Activated T-cell treated with anti-CD3 and anti-CD28 coated beads for 48 hours (primary cell): ENCODE measurements at regions not wholly inside any gene's neighbourhood (a gene's known extent, or its start where the extent isn't known, plus 50 kb on each side); places are given as distances from the start of the nearest gene placed in this dataset.

Experiments
- DNase-seq: peaks from one replicate; pipeline ENCODE4 v3.0.0-alpha.2; 2020; ENCODE audit warnings: low read depth

GRCh38 chr20:10863337-10864060 is 189.7 kb upstream of the JAG1 start:
- no peak for DNase-seq

- no peak for DNase-seq
These were observed 190.4 kb upstream of the JAG1 start for GRCh38 chr20:10864076-10864672.

DNA sequence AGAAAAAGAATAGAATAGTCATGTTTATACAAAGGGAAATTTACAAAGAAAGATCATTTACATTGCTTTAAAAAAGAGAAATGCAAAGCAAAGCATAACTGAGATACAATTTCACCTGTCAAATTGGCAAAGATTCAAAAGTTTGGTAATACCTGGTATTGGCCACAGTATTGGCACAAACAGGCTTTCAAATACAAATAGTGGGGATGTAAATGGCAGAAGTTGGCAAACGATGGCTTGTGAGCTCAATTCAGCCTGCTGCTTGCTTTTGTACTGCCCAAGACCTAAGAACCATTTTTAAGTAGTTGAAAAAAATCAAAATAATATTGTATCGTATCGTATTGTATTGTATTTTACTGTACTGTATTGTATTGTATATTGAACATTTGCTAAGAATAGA is 194.5 kb upstream of the JAG1 start:
- no peak for DNase-seq

DNA sequence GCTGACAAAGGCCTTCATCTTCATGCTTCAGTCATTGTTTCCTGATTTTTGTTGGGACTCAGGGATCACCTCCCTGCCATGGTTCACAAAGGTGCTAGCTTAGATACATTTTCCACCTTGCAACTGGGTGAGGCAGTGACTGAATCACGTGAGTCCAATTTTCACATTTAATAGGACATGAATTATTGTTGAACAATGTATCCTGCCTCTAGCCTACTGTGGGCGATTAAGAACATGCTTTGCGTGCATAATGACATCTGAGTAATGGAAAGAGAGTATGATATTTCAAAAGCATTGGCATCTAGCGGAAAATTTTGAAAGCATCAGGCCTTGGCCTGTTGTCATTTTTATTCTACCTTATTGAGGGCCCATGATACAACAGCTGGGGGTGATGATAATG is 199.2 kb upstream of the JAG1 start:
- DNase-seq = no peak

- no peak for DNase-seq
These were observed 201.9 kb upstream of the JAG1 start for GRCh38 chr20:10875653-10876052.

DNA sequence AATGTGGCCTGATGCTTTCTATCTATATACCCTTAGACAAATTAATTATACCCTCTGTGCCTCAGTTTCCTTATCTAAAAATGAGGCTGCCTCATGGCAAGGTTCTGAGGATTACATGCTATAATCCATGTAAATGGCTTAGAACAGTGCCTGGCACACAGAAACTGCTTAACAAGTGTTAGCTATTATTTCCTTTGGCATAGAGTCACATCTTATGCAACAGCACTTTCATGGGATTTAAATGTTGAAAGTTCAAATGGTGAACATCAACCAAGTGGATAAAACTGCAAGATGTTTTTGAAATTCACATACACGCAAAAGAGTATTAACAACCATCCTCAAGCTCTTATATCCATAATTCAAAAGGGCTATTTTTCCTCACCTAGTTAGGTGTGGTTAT is 202.8 kb upstream of the JAG1 start:
- no peak for DNase-seq

GRCh38 chr20:10877342-10877741 is 203.5 kb upstream of the JAG1 start:
- no peak for DNase-seq

GRCh38 chr20:10883166-10883565 is 209.4 kb upstream of the JAG1 start:
- no peak for DNase-seq

DNA sequence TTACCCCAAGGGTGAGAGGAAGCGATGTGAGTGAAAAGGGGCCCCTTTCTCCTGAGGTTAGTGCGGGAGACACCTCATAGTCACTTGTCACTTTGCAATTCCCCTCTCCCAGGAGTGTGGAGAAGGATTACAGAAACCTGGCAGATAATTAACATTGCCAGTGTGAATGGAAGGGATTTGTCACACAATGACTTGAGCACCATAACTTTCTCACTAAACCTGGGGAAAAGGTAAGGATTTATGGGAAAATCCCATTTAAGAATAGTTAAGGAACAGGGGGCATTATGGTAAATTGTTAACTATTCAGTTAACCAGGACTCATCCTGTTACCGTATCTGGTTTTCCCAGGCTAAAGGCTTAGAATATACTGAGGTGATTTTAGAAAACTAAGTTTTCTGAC is 219.5 kb upstream of the JAG1 start:
- no peak for DNase-seq

- DNase-seq = no peak
These were observed 223.5 kb upstream of the JAG1 start for GRCh38 chr20:10897336-10897735.

DNA sequence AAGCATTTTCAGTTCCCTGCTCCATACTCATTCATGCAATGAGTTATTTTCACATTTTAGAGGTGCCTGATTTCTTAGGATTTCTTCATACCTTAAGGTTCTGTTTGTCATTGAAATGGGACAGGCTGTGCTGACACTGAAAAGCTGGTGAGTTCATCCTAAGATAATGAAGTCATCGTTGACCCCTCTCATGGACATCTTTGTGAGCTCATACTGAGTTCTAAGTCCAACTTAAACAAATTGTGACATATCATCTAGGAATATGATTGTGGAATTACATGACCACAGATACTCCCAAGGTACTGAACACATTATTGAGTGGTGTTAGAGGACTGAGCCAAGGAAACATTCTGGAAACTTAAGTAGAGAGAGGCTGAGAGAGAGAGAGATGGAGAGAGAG is 224.8 kb upstream of the JAG1 start:
- no peak for DNase-seq

DNA sequence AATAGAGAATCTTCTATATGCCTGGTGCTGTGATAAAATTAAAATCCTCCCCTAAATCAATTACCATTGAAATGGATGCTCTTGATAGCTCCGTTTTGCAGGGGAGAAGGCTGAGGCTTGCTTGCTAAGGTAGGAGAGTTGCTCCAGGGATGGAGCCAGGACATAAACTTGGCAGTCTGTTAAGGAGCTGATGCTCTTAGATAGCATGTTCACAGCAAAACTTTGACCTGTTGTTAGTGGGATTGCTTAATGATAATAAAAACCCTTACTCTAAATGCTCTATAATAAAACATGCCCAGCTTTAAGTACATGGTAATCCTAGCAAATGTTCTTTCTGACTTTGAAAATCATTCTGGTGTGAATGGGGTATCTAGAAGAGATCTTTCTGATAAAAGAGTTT is 228.4 kb upstream of the JAG1 start:
- DNase-seq = no peak

GRCh38 chr20:10902576-10903282 is 228.9 kb upstream of the JAG1 start:
- no peak for DNase-seq

- DNase-seq = no peak
These were observed 233.0 kb upstream of the JAG1 start for GRCh38 chr20:10906834-10907233.

- no peak for DNase-seq
These were observed 236.0 kb upstream of the JAG1 start for GRCh38 chr20:10909803-10910202.

DNA sequence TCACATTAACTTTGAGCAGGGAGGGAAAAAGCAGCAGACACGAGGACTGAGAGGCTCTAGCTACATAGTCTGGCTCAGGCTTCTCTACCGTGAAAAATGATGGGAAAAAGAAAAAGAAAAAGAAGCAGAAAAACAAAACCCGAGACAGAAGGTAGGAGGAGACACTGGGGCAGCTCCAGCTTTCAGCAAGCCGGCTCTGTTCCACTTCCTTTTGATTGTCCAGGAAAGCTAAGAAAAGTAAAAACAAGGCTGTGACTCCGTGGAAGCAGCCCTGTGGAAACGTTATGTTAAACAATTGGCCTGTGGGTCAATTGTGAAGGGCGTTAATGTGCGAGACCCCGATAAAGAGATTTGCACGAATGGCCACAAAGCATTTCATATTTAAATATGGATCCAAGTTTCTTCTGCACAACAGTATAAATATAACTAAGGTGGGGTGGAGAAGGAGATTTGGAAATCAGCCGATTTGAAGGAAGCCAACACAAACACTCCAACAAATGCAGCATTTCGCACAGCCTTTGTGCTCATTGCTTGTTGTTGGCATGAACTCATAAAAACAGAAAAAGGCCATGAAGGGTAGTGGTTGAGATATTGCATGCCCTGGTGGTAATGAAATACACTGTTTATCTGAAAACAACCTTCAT is 236.9 kb upstream of the JAG1 start:
- no peak for DNase-seq

- no peak for DNase-seq
These were observed 237.5 kb upstream of the JAG1 start for GRCh38 chr20:10911298-10911697.

DNA sequence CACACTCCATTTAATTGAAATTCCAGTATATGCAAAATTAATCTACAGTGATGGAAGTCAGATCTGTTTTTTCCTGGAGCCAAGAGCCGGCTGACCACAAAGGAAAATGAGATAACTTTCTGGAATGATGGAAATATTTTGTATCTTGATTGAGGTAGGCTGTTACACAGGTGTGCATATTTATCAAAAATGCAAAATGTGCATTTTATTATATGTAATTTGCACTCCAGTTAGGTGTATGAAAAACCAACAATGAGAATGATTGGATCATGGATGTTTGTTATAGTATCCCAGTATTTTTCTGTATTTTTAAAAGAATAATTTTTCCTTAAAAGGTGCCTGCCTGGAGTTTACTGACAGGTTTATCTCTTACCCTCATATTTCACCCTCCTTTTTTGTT is 242.0 kb upstream of the JAG1 start:
- no peak for DNase-seq

- no peak for DNase-seq
These were observed 242.5 kb upstream of the JAG1 start for GRCh38 chr20:10916312-10916711.

DNA sequence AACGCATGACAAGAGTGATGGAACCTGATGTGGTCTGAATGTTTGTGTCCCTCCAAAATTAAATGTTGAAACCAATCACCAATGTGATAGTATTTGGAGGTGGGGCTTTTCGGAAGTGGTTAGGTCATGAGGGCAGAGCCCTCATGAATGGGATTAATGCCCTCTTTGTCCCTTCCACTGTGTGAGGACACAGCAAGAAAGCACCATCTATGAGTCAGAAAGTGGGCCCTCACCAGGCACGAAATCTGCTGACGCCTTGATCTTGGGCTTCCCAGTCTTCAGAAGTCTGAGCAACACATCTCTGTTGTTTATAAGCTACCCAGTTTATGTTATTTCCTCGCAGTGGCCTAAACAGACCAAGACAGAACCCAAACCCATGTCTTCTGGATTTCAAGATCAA is 244.0 kb upstream of the JAG1 start:
- DNase-seq = no peak

GRCh38 chr20:10919396-10920140 is 245.8 kb upstream of the JAG1 start:
- no peak for DNase-seq

DNA sequence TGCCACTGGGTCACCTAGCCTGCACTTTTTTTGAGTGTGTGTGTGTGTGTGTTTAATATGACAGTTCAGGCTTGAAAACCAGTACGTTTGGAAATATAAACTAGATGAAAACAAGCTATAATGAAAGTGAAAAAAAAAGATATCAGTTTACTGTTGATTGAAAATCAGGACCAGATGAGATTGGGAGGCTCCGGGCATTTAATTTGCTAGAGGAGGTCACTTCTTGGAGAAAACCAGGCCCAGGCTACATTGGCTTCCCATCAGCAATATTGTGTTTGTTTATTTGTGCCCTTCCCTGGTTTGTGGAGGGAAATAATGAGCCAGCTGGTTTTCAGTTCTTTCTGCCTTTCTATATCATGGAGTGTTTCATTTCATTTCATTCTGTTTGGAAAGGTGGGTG is 246.6 kb upstream of the JAG1 start:
- DNase-seq = no peak
